PC-9 (cell line): ENCODE measurements at regions not wholly inside any gene's neighbourhood (a gene's known extent, or its start where the extent isn't known, plus 50 kb on each side); places are given as distances from the start of the nearest gene placed in this dataset.

Experiments
- CTCF ChIP-seq: fragments of 200-600 bp; sonication (generic); conservative IDR thresholded peaks from 2 replicates; pipeline ENCODE4 v1.6.1; 2017; ENCODE audit warnings: mixed run types, antibody characterized with exemption, mild to moderate bottlenecking, moderate library complexity
- EZH2 ChIP-seq: fragments of 200-600 bp; sonication (generic); IDR thresholded peaks from 2 replicates; pipeline ENCODE4 v1.8.0; 2017; ENCODE audit warnings: antibody characterized with exemption, low read depth

GRCh38 chr11:116600930-116601329 lies 171.9 kb downstream of the BUD13 start:
- TF ChIP-seq CTCF (no peak), EZH2 (no peak)
